OCI-LY3 (cell line): ENCODE measurements at regions not wholly inside any gene's neighbourhood (a gene's known extent, or its start where the extent isn't known, plus 50 kb on each side); places are given as distances from the start of the nearest gene placed in this dataset.

Experiments
- H2AFZ ChIP-seq: fragments of 200-600, 300-600 bp; shearing (Covaris generic); 2 replicates; pipeline ENCODE4 v1.6.0; 2014; ENCODE audit warnings: antibody characterized with exemption, low read depth, low read length
- H3K27ac ChIP-seq: fragments of 200-600, 300-600 bp; sonication (generic); 2 replicates; pipeline ENCODE4 v1.5.1; 2014; ENCODE audit warnings: mild to moderate bottlenecking, low read length, moderate library complexity, mixed read lengths
- H3K27me3 ChIP-seq: fragments of 200-600, 300-600 bp; sonication (generic); 2 replicates; pipeline ENCODE4 v1.6.1; 2014; ENCODE audit warnings: low read depth, low read length, mixed read lengths
- H3K36me3 ChIP-seq: fragments of 200-600, 300-600 bp; sonication (generic); replicated peaks from 2 replicates; pipeline ENCODE3; 2014; ENCODE audit warnings: low read depth, low read length, mixed read lengths
- H3K4me1 ChIP-seq: fragments of 300-600, 200-600 bp; sonication (generic); 2 replicates; pipeline ENCODE4 v1.6.1; 2014; ENCODE audit warnings: low read length, mixed read lengths
- H3K4me2 ChIP-seq: fragments of 200-600, 300-600 bp; sonication (generic); 2 replicates; pipeline ENCODE4 v1.6.1; 2014; ENCODE audit warnings: low read length, mixed read lengths
- H3K4me3 ChIP-seq: fragments of 300-600, 200-600 bp; sonication (generic); 2 replicates; pipeline ENCODE4 v1.5.1; 2014; ENCODE audit warnings: antibody characterized with exemption, mild to moderate bottlenecking, low read length, moderate library complexity
- H3K79me2 ChIP-seq: fragments of 300-600, 200-600 bp; shearing (Covaris generic); 2 replicates; pipeline ENCODE4 v1.6.1; 2014; ENCODE audit warnings: mild to moderate bottlenecking, low read length, mixed read lengths
- H3K9ac ChIP-seq: fragments of 300-600, 200-600 bp; shearing (Covaris generic); 2 replicates; pipeline ENCODE4 v1.6.0; 2014; ENCODE audit warnings: mild to moderate bottlenecking, low read length, moderate library complexity
- H3K9me3 ChIP-seq: fragments of 200-600, 300-600 bp; shearing (Covaris generic); 2 replicates; pipeline ENCODE4 v1.6.1; 2014; ENCODE audit warnings: low read length, mixed read lengths; ENCODE audit not compliant: insufficient read depth
- H4K20me1 ChIP-seq: fragments of 200-600, 300-600 bp; sonication (generic); 2 replicates; pipeline ENCODE4 v1.6.1; 2016; ENCODE audit warnings: low read length, mixed read lengths; ENCODE audit not compliant: insufficient read depth
- CTCF ChIP-seq: fragments of 200-600, 300-600 bp; sonication (generic); IDR thresholded peaks from 2 replicates; pipeline ENCODE4 v1.5.1; 2014; ENCODE audit warnings: antibody characterized with exemption, low read length, low read depth
- EZH2phosphoT487 ChIP-seq: fragments of 200-600 bp; shearing (Covaris generic); IDR thresholded peaks from 2 replicates; pipeline ENCODE4 v1.6.1; 2018; ENCODE audit warnings: antibody characterized with exemption, mixed run types, low read depth

GRCh38 chr1:185627761-185628501 is 106.3 kb upstream of the HMCN1 start:
- Histone ChIP-seq H3K4me1 (peaks cover 60% of the 10 kb centered on the region), H3K9ac (peak overlapping the region; percentile 38), H3K4me2 (peak overlapping the region; percentile 60), H3K79me2 (no peaks in the 10 kb centered on the region), H3K9me3 (no peaks in the 10 kb centered on the region), H2AFZ (peak overlapping the region; percentile 11), H3K4me3 (peak overlapping the region; percentile 15), H3K36me3 (no peaks in the 10 kb centered on the region), H4K20me1 (no peaks in the 10 kb centered on the region), H3K27me3 (no peaks in the 10 kb centered on the region), H3K27ac (peak overlapping the region; percentile 79)
- TF ChIP-seq EZH2phosphoT487 (no peak), CTCF (no peak)

- H3K4me2 ChIP-seq: peak overlapping the region; percentile 60; the same call in 1 of the 2 replicates
- peak overlapping the region; percentile 38; the same call in 1 of the 2 replicates for H3K9ac ChIP-seq
- H3K27ac ChIP-seq: peak overlapping the region; percentile 79; the same call in 1 of the 2 replicates
- no peaks in the 10 kb centered on the region for H3K9me3 ChIP-seq
- TF ChIP-seq EZH2phosphoT487: no peak
- TF ChIP-seq CTCF: no peak
- no peaks in the 10 kb centered on the region for H3K36me3 ChIP-seq
- H3K4me3 ChIP-seq: no peak overlapping the region
- H3K79me2 ChIP-seq: no peaks in the 10 kb centered on the region
- H3K4me1 ChIP-seq: peaks cover 52% of the 10 kb centered on the region
- H3K27me3 ChIP-seq: no peaks in the 10 kb centered on the region
- H2AFZ ChIP-seq: no peak overlapping the region; the same call in 1 of the 2 replicates
- no peaks in the 10 kb centered on the region for H4K20me1 ChIP-seq
Observed at GRCh38 chr1:185627171-185627570, 107.0 kb upstream of the HMCN1 start.

- H3K9ac ChIP-seq: peak overlapping the region; percentile 16; the same call in 1 of the 2 replicates
- H3K4me2 ChIP-seq: peak overlapping the region; percentile 60; the same call in 1 of the 2 replicates
- peaks cover 48% of the 10 kb centered on the region for H3K4me1 ChIP-seq
- H3K36me3 ChIP-seq: no peaks in the 10 kb centered on the region
- peak overlapping the region; percentile 60 for H2AFZ ChIP-seq
- H3K79me2 ChIP-seq: no peaks in the 10 kb centered on the region
- no peaks in the 10 kb centered on the region for H3K27me3 ChIP-seq
- no peaks in the 10 kb centered on the region for H4K20me1 ChIP-seq
- peak overlapping the region; percentile 79 for H3K27ac ChIP-seq
- H3K9me3 ChIP-seq: no peaks in the 10 kb centered on the region
- TF ChIP-seq EZH2phosphoT487: no peak
- H3K4me3 ChIP-seq: no peak overlapping the region
Observed at GRCh38 chr1:185626344-185626743, 107.8 kb upstream of the HMCN1 start.

GRCh38 chr1:185610954-185611353 is 123.2 kb upstream of the HMCN1 start:
- no peak overlapping the region for H3K4me3 ChIP-seq
- peaks cover 28% of the 10 kb centered on the region for H3K9me3 ChIP-seq

More at GRCh38 chr1:185610954-185611353, 123.2 kb upstream of the HMCN1 start:
- TF ChIP-seq CTCF: no peak
- TF ChIP-seq EZH2phosphoT487: no peak
- Histone ChIP-seq H3K27me3 (no peaks in the 10 kb centered on the region), H3K27ac (peak overlapping the region; percentile 86), H3K4me1 (peaks cover 53% of the 10 kb centered on the region), H2AFZ (peak overlapping the region; percentile 67; the same call in 1 of the 2 replicates), H4K20me1 (no peaks in the 10 kb centered on the region), H3K79me2 (peaks cover 7% of the 10 kb centered on the region; the same call in 1 of the 2 replicates), H3K9ac (no peak overlapping the region; the same call in 1 of the 2 replicates), H3K4me2 (no peak overlapping the region), H3K36me3 (peaks cover 36% of the 10 kb centered on the region)
